Muscle of back (tissue), 3 donors: ENCODE measurements at regions not wholly inside any gene's neighbourhood (a gene's known extent, or its start where the extent isn't known, plus 50 kb on each side); places are given as distances from the start of the nearest gene placed in this dataset.
A peak's percentile ranks its signal among the peaks of the same experiment; 100 is the strongest.
"Not testable (repeated sequence)": the region's sequence is repeated elsewhere in the genome, so short reads cannot be mapped to it uniquely, and the experiment has no call there.

Experiments used
- DNase-seq, 3 donors: peaks; one replicate each; pipeline versions ENCODE4 v3.0.0 to v3.0.0-alpha.2; 2013

GRCh38 chr13:84588023-84588422, 705.7 kb upstream of the SLITRK1 start:
- DNase-seq: no peak

- not testable (repeated sequence) for DNase-seq
Measured at GRCh38 chr13:84579901-84580300, 697.6 kb upstream of the SLITRK1 start.

- peak; percentile 13 to 37 (median 18) for DNase-seq
Measured at GRCh38 chr13:84574851-84575250, 692.6 kb upstream of the SLITRK1 start.

GRCh38 chr13:84571264-84571663, 689.0 kb upstream of the SLITRK1 start:
- no peak for DNase-seq

- no peak for DNase-seq
Measured at GRCh38 chr13:84570831-84571230, 688.6 kb upstream of the SLITRK1 start.

GRCh38 chr13:84569366-84569765, 687.1 kb upstream of the SLITRK1 start:
- no peak for DNase-seq

GRCh38 chr13:84567848-84568247, 685.6 kb upstream of the SLITRK1 start:
- no peak for DNase-seq

- no peak for DNase-seq
Measured at GRCh38 chr13:84566780-84567179, 684.5 kb upstream of the SLITRK1 start.

- no peak for DNase-seq
Measured at GRCh38 chr13:84563611-84564010, 681.3 kb upstream of the SLITRK1 start.

- no peak for DNase-seq
Measured at GRCh38 chr13:84553227-84553626, 671.0 kb upstream of the SLITRK1 start.

GRCh38 chr13:84543962-84544361, 661.7 kb upstream of the SLITRK1 start:
- DNase-seq: no peak

- DNase-seq: no peak
Measured at GRCh38 chr13:84542348-84542747, 660.1 kb upstream of the SLITRK1 start.

- no peak for DNase-seq
Measured at GRCh38 chr13:84536906-84537305, 654.6 kb upstream of the SLITRK1 start.

GRCh38 chr13:84528408-84529070, 646.3 kb upstream of the SLITRK1 start:
- no peak for DNase-seq

GRCh38 chr13:84525865-84526264, 643.6 kb upstream of the SLITRK1 start:
- no peak for DNase-seq

GRCh38 chr13:84524586-84524985, 642.3 kb upstream of the SLITRK1 start:
- DNase-seq: no peak

- no peak for DNase-seq
Measured at GRCh38 chr13:84500016-84500415, 617.7 kb upstream of the SLITRK1 start.

GRCh38 chr13:84497613-84498012, 615.3 kb upstream of the SLITRK1 start:
- DNase-seq: no peak

- no peak for DNase-seq
Measured at GRCh38 chr13:84491952-84492351, 609.7 kb upstream of the SLITRK1 start.

- DNase-seq: no peak
Measured at GRCh38 chr13:84487752-84488151, 605.5 kb upstream of the SLITRK1 start.

- peak in 1 of 3 donors; percentile 57 for DNase-seq
Measured at GRCh38 chr13:84481958-84482357, 599.7 kb upstream of the SLITRK1 start.

GRCh38 chr13:84479656-84480055, 597.4 kb upstream of the SLITRK1 start:
- no peak for DNase-seq

- no peak for DNase-seq
Measured at GRCh38 chr13:84470528-84470927, 588.3 kb upstream of the SLITRK1 start.

GRCh38 chr13:84466461-84466860, 584.2 kb upstream of the SLITRK1 start:
- peak in 1 of 3 donors; percentile 1 for DNase-seq
